ENCODE measurements at regions not wholly inside any gene's neighbourhood (a gene's known extent, or its start where the extent isn't known, plus 50 kb on each side); places are given as distances from the start of the nearest gene placed in this dataset.

- no peak for DNase-seq (ENCODE audit: low read depth)
These were observed 854.9 kb upstream of the HTR2C start for GRCh38 chrX:113728937-113729336.

GRCh38 chrX:113726898-113727297, 857.0 kb upstream of the HTR2C start:
- DNase-seq (ENCODE audit: low read depth) = no peak

GRCh38 chrX:113726466-113726865, 857.4 kb upstream of the HTR2C start:
- no peak for DNase-seq (ENCODE audit: low read depth)

- no peak for DNase-seq (ENCODE audit: low read depth)
These were observed 857.9 kb upstream of the HTR2C start for GRCh38 chrX:113726009-113726408.

- no peak for DNase-seq (ENCODE audit: low read depth)
These were observed 859.3 kb upstream of the AMOT start for GRCh38 chrX:113699939-113700338.

GRCh38 chrX:113675278-113675677, 834.6 kb upstream of the AMOT start:
- no peak for DNase-seq (ENCODE audit: low read depth)

GRCh38 chrX:113651306-113651705, 810.7 kb upstream of the AMOT start:
- DNase-seq (ENCODE audit: low read depth) = no peak

GRCh38 chrX:113644426-113644825, 803.8 kb upstream of the AMOT start:
- DNase-seq (ENCODE audit: low read depth) = no peak

GRCh38 chrX:113634565-113634964, 793.9 kb upstream of the AMOT start:
- DNase-seq (ENCODE audit: low read depth) = no peak

GRCh38 chrX:113629326-113629725, 788.7 kb upstream of the AMOT start:
- DNase-seq (ENCODE audit: low read depth) = no peak

- DNase-seq (ENCODE audit: low read depth) = no peak
These were observed 753.7 kb upstream of the AMOT start for GRCh38 chrX:113594123-113594841.

- DNase-seq (ENCODE audit: low read depth) = no peak
These were observed 745.8 kb upstream of the AMOT start for GRCh38 chrX:113586281-113586898.

GRCh38 chrX:113580486-113580885, 739.9 kb upstream of the AMOT start:
- DNase-seq (ENCODE audit: low read depth) = no peak

GRCh38 chrX:113558576-113558975, 717.9 kb upstream of the AMOT start:
- DNase-seq (ENCODE audit: low read depth) = no peak

GRCh38 chrX:113551919-113552318, 711.3 kb upstream of the AMOT start:
- DNase-seq (ENCODE audit: low read depth) = no peak

- no peak for DNase-seq (ENCODE audit: low read depth)
These were observed 707.8 kb upstream of the AMOT start for GRCh38 chrX:113548308-113549015.

GRCh38 chrX:113545040-113545439, 704.4 kb upstream of the AMOT start:
- no peak for DNase-seq (ENCODE audit: low read depth)

GRCh38 chrX:113539599-113540356, 699.1 kb upstream of the AMOT start:
- DNase-seq (ENCODE audit: low read depth) = no peak

- no peak for DNase-seq (ENCODE audit: low read depth)
These were observed 688.9 kb upstream of the AMOT start for GRCh38 chrX:113529426-113530013.

GRCh38 chrX:113522814-113523213, 682.2 kb upstream of the AMOT start:
- no peak for DNase-seq (ENCODE audit: low read depth)

- DNase-seq (ENCODE audit: low read depth) = no peak
These were observed 674.3 kb upstream of the AMOT start for GRCh38 chrX:113514906-113515305.
